ENCODE measurements at regions not wholly inside any gene's neighbourhood (a gene's known extent, or its start where the extent isn't known, plus 50 kb on each side); places are given as distances from the start of the nearest gene placed in this dataset.

DNA sequence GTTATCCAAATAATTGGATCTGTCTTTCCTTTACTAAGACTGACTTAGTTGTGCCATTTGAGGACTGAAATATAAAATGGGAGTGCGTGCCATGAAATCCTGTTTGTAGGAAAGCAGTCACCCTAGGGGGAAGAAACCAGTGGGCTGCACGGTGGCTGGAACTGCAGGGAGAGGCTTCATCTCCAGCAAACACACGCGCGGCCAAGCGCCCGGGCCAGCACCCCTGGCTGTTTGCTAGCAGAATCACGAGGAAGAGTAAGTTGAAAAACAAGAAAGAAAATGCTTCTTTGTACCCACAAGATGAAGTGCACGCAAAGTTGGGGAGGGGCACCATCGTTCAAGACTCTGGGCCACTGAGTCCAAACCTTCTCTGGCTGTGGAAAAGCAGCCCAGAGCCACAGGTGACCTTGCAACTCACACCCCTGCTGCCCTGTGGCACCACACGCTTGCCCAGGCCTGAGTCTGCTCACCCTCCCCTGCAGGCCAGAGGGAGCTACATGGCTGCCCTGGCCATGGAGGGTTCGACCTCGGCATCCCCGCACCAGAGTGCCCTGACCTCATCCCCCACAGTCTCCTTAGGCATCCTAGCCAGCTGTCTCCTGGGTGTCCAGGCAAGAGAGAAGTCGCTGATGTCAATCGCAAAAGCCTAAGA, 55.2 kb downstream of the IRX2 start:
- no peaks in the 10 kb centered on the region for H3K4me1 ChIP-seq (ENCODE audit: control insufficient read depth in 2 of 2, insufficient read depth in 2 of 2, low read length in 2 of 2)
- H3K4me3 ChIP-seq (ENCODE audit: low read length in 2 of 2): no peak overlapping the region
- H3K27ac ChIP-seq (ENCODE audit: low read depth in 2 of 2, low read length in 2 of 2): no peak overlapping the region
- H3K9me3 ChIP-seq (ENCODE audit: control insufficient read depth in 2 of 2, low read length in 2 of 2): no peaks in the 10 kb centered on the region
- H3K9ac ChIP-seq (ENCODE audit: low read depth in 1 of 2, low read length in 2 of 2): no peak overlapping the region
- H3K36me3 ChIP-seq (ENCODE audit: control insufficient read depth in 2 of 2, insufficient read depth in 2 of 2, low read length in 2 of 2): no peaks in the 10 kb centered on the region
- H3K27me3 ChIP-seq (ENCODE audit: control insufficient read depth in 2 of 2, insufficient read depth in 2 of 2, low read length in 2 of 2): no peaks in the 10 kb centered on the region

DNA sequence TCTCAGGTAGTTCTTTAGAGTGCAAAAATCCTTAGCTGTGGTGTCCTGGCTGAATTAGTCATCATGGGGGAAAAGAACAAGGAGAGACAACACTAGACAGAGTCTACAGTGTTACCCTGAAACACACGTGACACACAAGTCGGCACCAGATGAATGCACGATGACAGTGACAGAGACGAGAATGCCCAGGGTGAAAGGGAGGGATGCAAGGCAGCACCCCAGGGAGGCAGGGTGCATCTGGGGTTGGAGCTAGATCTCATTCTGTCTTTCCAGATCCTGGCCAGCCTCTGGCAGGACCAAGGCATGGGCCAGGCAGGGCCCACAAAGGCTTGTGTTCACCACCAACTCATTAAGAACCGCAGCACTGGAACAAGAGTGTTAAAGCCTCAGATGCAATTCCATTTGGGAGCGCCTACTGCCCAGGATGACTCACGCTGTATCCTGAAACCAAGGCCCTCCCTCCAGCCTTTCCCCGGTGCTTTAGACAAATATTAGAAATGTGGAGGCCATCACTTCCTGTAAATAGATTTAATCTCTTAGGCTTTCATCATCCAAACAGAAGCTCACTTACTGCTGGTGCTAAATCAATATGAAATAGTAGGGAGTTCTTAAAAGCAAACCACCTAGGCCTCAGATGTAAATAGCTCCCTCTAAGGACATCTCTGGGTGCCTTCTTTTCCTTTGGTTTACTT, 56.1 kb downstream of the IRX2 start:
- Histone ChIP-seq H3K4me3 (ENCODE audit: low read length in 2 of 2) (no peak overlapping the region), H3K36me3 (ENCODE audit: control insufficient read depth in 2 of 2, insufficient read depth in 2 of 2, low read length in 2 of 2) (no peaks in the 10 kb centered on the region), H3K27me3 (ENCODE audit: control insufficient read depth in 2 of 2, insufficient read depth in 2 of 2, low read length in 2 of 2) (no peaks in the 10 kb centered on the region), H3K9me3 (ENCODE audit: control insufficient read depth in 2 of 2, low read length in 2 of 2) (no peaks in the 10 kb centered on the region), H3K9ac (ENCODE audit: low read depth in 1 of 2, low read length in 2 of 2) (no peak overlapping the region), H3K4me1 (ENCODE audit: control insufficient read depth in 2 of 2, insufficient read depth in 2 of 2, low read length in 2 of 2) (no peaks in the 10 kb centered on the region), H3K27ac (ENCODE audit: low read depth in 2 of 2, low read length in 2 of 2) (no peak overlapping the region)

DNA sequence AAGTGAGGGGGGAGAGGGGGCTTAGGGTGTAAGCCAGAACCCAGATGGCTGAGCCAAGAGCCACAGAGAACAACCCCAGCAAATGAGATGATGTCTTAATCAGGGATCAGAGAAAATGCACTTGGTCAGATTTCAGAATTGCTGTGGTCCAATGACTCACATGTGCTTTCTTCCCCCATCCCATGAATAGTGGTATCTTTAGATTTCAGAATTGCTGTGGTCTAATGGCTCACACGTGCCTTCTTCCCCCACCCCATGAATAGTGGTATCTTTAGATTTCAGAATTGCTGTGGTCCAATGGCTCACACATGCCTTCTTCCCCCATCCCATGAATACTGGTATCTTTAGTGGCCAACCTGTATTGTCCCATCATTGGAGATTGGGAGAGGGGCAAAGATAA, 59.9 kb downstream of the IRX2 start:
- H3K9me3 ChIP-seq (ENCODE audit: control insufficient read depth in 2 of 2, low read length in 2 of 2): no peaks in the 10 kb centered on the region
- H3K36me3 ChIP-seq (ENCODE audit: control insufficient read depth in 2 of 2, insufficient read depth in 2 of 2, low read length in 2 of 2): no peaks in the 10 kb centered on the region
- H3K9ac ChIP-seq (ENCODE audit: low read depth in 1 of 2, low read length in 2 of 2): no peak overlapping the region
- no peaks in the 10 kb centered on the region for H3K27me3 ChIP-seq (ENCODE audit: control insufficient read depth in 2 of 2, insufficient read depth in 2 of 2, low read length in 2 of 2)
- H3K4me3 ChIP-seq (ENCODE audit: low read length in 2 of 2): no peak overlapping the region
- H3K4me1 ChIP-seq (ENCODE audit: control insufficient read depth in 2 of 2, insufficient read depth in 2 of 2, low read length in 2 of 2): no peaks in the 10 kb centered on the region
- no peak overlapping the region for H3K27ac ChIP-seq (ENCODE audit: low read depth in 2 of 2, low read length in 2 of 2)

DNA sequence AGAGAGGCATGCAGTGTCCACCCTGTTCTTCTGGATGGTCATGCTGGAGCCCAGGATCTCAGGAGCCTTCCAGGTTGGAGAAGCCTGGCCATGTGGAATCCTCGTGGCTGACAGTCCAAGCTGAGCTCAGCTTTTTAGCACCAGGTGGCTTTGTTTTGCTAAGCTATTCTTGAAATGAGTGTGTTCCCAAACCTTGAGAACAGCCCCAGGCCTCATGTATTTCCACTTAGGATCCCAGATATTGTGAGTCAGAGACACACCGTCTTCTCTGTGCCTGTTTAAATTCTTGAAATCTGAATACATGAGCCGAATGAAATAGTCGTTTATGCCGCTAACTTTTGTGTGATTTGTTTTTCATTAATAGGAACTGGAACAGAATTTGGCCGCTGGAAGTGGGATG, 61.2 kb downstream of the IRX2 start:
- H3K36me3 ChIP-seq (ENCODE audit: control insufficient read depth in 2 of 2, insufficient read depth in 2 of 2, low read length in 2 of 2): no peaks in the 10 kb centered on the region

DNA sequence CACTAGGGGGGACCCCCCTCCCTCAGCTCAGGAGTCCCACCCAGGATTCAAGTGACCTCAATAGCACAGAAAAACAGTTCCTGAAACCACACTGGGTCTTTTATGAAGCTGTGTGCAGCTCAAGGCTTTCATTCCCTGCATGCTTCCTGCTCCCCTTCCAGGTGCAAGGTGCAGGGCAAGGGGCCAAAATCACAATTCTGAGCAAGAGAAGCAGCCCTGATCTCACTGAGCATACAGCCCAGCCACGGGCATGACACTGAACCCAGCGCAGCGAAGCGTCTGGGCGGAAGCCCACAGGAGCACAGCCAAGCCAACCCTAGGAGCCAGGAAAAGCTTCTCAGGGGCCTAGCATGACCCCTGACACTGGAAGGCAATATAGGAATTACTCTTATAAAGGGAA, 62.9 kb downstream of the IRX2 start:
- H3K9ac ChIP-seq (ENCODE audit: low read depth in 1 of 2, low read length in 2 of 2): no peak overlapping the region
- no peak overlapping the region for H3K27ac ChIP-seq (ENCODE audit: low read depth in 2 of 2, low read length in 2 of 2)
- no peaks in the 10 kb centered on the region for H3K36me3 ChIP-seq (ENCODE audit: control insufficient read depth in 2 of 2, insufficient read depth in 2 of 2, low read length in 2 of 2)
- no peak overlapping the region for H3K4me3 ChIP-seq (ENCODE audit: low read length in 2 of 2)
- no peaks in the 10 kb centered on the region for H3K9me3 ChIP-seq (ENCODE audit: control insufficient read depth in 2 of 2, low read length in 2 of 2)
- no peaks in the 10 kb centered on the region for H3K27me3 ChIP-seq (ENCODE audit: control insufficient read depth in 2 of 2, insufficient read depth in 2 of 2, low read length in 2 of 2)
- no peaks in the 10 kb centered on the region for H3K4me1 ChIP-seq (ENCODE audit: control insufficient read depth in 2 of 2, insufficient read depth in 2 of 2, low read length in 2 of 2)

More for the DNA sequence above, 61.2 kb downstream of the IRX2 start:
- Histone ChIP-seq H3K4me1 (ENCODE audit: control insufficient read depth in 2 of 2, insufficient read depth in 2 of 2, low read length in 2 of 2) (no peaks in the 10 kb centered on the region), H3K9me3 (ENCODE audit: control insufficient read depth in 2 of 2, low read length in 2 of 2) (no peaks in the 10 kb centered on the region), H3K4me3 (ENCODE audit: low read length in 2 of 2) (no peak overlapping the region), H3K9ac (ENCODE audit: low read depth in 1 of 2, low read length in 2 of 2) (no peak overlapping the region), H3K27ac (ENCODE audit: low read depth in 2 of 2, low read length in 2 of 2) (no peak overlapping the region), H3K27me3 (ENCODE audit: control insufficient read depth in 2 of 2, insufficient read depth in 2 of 2, low read length in 2 of 2) (no peaks in the 10 kb centered on the region)

DNA sequence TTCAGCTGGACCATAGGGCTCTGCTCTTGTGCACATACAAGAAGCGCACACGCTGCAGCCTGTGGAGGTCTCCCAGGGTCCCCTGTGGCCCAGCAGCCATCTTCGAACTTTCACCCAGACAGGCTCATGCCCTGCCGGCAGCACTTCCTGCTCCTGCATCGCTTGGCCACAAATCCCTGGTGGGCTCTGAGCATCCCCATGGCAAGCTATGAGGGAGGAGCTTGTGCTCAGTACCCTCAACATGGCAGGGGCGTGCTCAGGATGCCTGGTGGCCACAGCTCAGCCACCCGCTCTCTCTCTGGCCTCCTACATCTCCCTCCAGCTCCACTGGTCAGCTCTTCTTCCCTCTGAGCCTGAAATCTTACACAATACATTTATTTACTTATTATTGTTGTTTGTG, 63.7 kb downstream of the IRX2 start:
- Histone ChIP-seq H3K4me1 (ENCODE audit: control insufficient read depth in 2 of 2, insufficient read depth in 2 of 2, low read length in 2 of 2) (no peaks in the 10 kb centered on the region), H3K9me3 (ENCODE audit: control insufficient read depth in 2 of 2, low read length in 2 of 2) (no peaks in the 10 kb centered on the region), H3K27me3 (ENCODE audit: control insufficient read depth in 2 of 2, insufficient read depth in 2 of 2, low read length in 2 of 2) (no peaks in the 10 kb centered on the region), H3K9ac (ENCODE audit: low read depth in 1 of 2, low read length in 2 of 2) (no peak overlapping the region), H3K27ac (ENCODE audit: low read depth in 2 of 2, low read length in 2 of 2) (no peak overlapping the region), H3K4me3 (ENCODE audit: low read length in 2 of 2) (no peak overlapping the region), H3K36me3 (ENCODE audit: control insufficient read depth in 2 of 2, insufficient read depth in 2 of 2, low read length in 2 of 2) (no peaks in the 10 kb centered on the region)

DNA sequence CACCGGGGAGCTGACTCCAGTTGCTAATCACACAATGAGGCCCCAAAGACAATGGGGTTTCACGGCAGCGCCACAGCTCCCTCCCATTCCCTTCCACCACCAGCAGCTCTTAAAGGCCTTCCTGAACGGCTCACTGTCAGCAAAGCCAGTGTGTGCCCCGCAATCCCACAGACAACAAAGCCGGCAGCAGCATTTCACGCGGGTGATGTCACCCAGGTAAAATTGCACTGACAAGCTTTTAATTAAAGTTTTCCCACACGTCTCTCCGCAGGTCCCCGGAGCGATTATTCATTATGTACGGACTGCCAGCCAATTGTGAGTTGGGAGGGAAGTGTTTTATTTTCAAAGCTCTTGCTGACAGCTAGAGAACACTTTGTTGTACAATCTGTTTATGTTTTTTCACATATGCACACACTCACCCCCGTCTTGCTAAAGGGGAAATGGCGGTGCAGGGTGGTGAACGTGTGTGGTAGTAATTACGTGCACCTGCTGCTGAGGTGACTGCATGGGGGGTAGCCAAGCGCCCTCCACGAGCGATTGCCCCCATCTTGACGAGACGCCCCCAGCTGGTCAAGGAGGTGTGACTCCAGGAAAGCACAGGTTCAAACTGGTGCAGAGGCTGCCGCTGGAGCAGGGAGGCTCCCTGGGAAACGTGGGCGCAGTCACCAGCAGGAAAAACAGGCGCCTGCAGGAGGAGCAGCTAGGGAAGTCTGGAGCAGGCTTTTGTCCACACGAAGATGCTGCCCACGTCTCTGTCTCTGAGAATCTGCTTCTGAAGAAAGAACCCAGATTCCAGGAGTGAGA, 65.0 kb downstream of the IRX2 start:
- H3K27me3 ChIP-seq (ENCODE audit: control insufficient read depth in 2 of 2, insufficient read depth in 2 of 2, low read length in 2 of 2): no peaks in the 10 kb centered on the region
- H3K36me3 ChIP-seq (ENCODE audit: control insufficient read depth in 2 of 2, insufficient read depth in 2 of 2, low read length in 2 of 2): no peaks in the 10 kb centered on the region
- H3K4me1 ChIP-seq (ENCODE audit: control insufficient read depth in 2 of 2, insufficient read depth in 2 of 2, low read length in 2 of 2): no peaks in the 10 kb centered on the region
- no peaks in the 10 kb centered on the region for H3K9me3 ChIP-seq (ENCODE audit: control insufficient read depth in 2 of 2, low read length in 2 of 2)
- H3K9ac ChIP-seq (ENCODE audit: low read depth in 1 of 2, low read length in 2 of 2): no peak overlapping the region
- H3K27ac ChIP-seq (ENCODE audit: low read depth in 2 of 2, low read length in 2 of 2): no peak overlapping the region
- H3K4me3 ChIP-seq (ENCODE audit: low read length in 2 of 2): no peak overlapping the region

DNA sequence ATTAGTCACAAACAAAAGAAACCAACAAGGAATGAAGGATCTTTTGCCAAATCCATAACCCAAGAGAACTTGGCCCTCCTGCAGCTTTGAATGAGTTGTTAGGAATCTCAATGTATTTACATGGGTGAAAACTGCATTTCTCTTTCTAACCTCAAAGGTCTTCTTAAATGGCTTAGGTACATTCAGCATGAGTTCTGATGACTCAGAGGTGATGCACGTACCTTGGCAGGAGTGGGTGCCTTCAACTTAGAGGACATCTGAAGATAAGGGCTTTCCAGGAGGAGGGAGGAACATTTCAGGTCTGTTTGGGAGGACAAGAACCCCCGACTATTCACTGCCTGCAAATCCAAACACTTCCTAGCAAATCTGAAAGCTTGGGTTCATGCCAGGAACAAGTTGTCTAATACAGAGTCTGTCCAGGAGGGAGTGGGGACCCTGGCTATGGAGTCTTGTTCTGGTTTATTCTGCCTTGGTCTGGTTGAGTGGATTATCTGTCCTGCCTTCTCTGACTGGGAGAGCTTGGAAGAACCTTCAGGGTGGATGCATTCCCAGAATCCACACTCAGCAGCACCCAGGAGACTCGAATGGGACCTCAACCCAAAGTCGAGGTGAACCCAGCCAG, 65.7 kb downstream of the IRX2 start:
- Histone ChIP-seq H3K4me1 (ENCODE audit: control insufficient read depth in 2 of 2, insufficient read depth in 2 of 2, low read length in 2 of 2) (no peaks in the 10 kb centered on the region), H3K9ac (ENCODE audit: low read depth in 1 of 2, low read length in 2 of 2) (no peak overlapping the region), H3K36me3 (ENCODE audit: control insufficient read depth in 2 of 2, insufficient read depth in 2 of 2, low read length in 2 of 2) (no peaks in the 10 kb centered on the region), H3K27me3 (ENCODE audit: control insufficient read depth in 2 of 2, insufficient read depth in 2 of 2, low read length in 2 of 2) (no peaks in the 10 kb centered on the region), H3K9me3 (ENCODE audit: control insufficient read depth in 2 of 2, low read length in 2 of 2) (no peaks in the 10 kb centered on the region), H3K4me3 (ENCODE audit: low read length in 2 of 2) (no peak overlapping the region), H3K27ac (ENCODE audit: low read depth in 2 of 2, low read length in 2 of 2) (no peak overlapping the region)

DNA sequence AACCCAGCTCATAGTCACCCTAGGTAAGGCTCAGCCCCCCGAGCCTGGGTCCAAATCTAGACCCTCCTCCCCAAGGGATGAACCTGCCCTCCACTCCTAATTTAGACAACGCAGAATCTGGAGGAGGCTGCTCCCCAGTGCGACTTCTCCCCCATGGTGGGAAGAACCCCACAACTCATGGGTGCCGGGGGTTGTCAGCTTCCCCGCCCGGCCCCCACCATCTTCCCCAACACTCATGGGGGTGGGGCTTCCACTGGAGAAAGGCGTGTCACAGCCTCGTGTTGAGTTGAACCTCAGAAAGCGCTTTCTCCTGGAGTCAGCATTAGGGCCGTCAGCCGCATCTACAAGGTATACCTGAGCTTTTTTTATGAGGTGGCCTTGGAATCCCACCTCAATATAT, 66.9 kb downstream of the IRX2 start:
- Histone ChIP-seq H3K27me3 (ENCODE audit: control insufficient read depth in 2 of 2, insufficient read depth in 2 of 2, low read length in 2 of 2) (no peaks in the 10 kb centered on the region), H3K27ac (ENCODE audit: low read depth in 2 of 2, low read length in 2 of 2) (no peak overlapping the region), H3K4me3 (ENCODE audit: low read length in 2 of 2) (no peak overlapping the region), H3K4me1 (ENCODE audit: control insufficient read depth in 2 of 2, insufficient read depth in 2 of 2, low read length in 2 of 2) (no peaks in the 10 kb centered on the region), H3K9me3 (ENCODE audit: control insufficient read depth in 2 of 2, low read length in 2 of 2) (no peaks in the 10 kb centered on the region), H3K9ac (ENCODE audit: low read depth in 1 of 2, low read length in 2 of 2) (no peak overlapping the region), H3K36me3 (ENCODE audit: control insufficient read depth in 2 of 2, insufficient read depth in 2 of 2, low read length in 2 of 2) (no peaks in the 10 kb centered on the region)

DNA sequence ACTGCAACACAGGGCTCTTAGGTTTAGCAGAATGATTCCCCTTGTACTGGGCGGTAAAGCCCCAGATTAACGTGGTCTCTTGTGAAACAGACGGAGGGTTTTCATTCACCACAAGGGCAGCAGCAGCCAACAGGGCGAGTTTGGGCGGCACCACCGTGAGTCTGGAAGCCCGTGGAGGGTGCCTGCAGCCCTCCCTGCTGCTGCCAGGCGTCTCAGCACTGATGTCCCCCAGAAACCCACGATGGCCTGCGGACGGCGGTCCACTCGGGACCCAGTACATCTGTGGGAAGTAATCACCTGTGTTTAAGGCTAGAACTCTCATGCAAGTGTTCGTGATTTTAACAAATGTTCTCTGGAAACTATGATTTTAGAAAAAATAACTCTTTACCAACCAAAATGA, 67.8 kb downstream of the IRX2 start:
- Histone ChIP-seq H3K9me3 (ENCODE audit: control insufficient read depth in 2 of 2, low read length in 2 of 2) (no peaks in the 10 kb centered on the region), H3K27me3 (ENCODE audit: control insufficient read depth in 2 of 2, insufficient read depth in 2 of 2, low read length in 2 of 2) (no peaks in the 10 kb centered on the region), H3K36me3 (ENCODE audit: control insufficient read depth in 2 of 2, insufficient read depth in 2 of 2, low read length in 2 of 2) (no peaks in the 10 kb centered on the region), H3K9ac (ENCODE audit: low read depth in 1 of 2, low read length in 2 of 2) (no peak overlapping the region), H3K4me1 (ENCODE audit: control insufficient read depth in 2 of 2, insufficient read depth in 2 of 2, low read length in 2 of 2) (no peaks in the 10 kb centered on the region), H3K27ac (ENCODE audit: low read depth in 2 of 2, low read length in 2 of 2) (no peak overlapping the region), H3K4me3 (ENCODE audit: low read length in 2 of 2) (no peak overlapping the region)

All from mucosa of rectum (tissue), 2 donors.